Breast epithelium (tissue), 3 donors: ENCODE measurements at regions not wholly inside any gene's neighbourhood (a gene's known extent, or its start where the extent isn't known, plus 50 kb on each side); places are given as distances from the start of the nearest gene placed in this dataset.

Experiments used
- CTCF ChIP-seq, 3 donors: fragments of 450-650 bp; IDR thresholded peaks; one replicate each; pipeline ENCODE4 v1.5.1; 2016 to 2017; ENCODE audit warnings: antibody characterized with exemption in 3 of 3, mild to moderate bottlenecking in 3 of 3, moderate library complexity in 3 of 3
- POLR2A ChIP-seq: fragments of 450-650 bp; IDR thresholded peaks from one replicate; pipeline ENCODE4 v1.6.1; 2016; ENCODE audit warnings: antibody characterized with exemption, mild to moderate bottlenecking, moderate library complexity
- POLR2AphosphoS5 ChIP-seq, 3 donors: sonication (generic); formaldehyde crosslinking; IDR thresholded peaks; one replicate each; pipeline ENCODE4 v1.6.1; 2017; ENCODE audit warnings: antibody characterized with exemption in 3 of 3

- TF ChIP-seq CTCF (IDR thresholded peaks at IDR 0.05) (no peak), POLR2A (no peak), POLR2AphosphoS5 (IDR thresholded peaks at IDR 0.05) (no peak)
Observed at GRCh38 chr5:3943859-3944258, 348.2 kb downstream of the IRX1 start.
